Stimulated activated CD8-positive, alpha-beta memory T cell treated with anti-CD3 and anti-CD28 coated beads, Interleukin-4, amount 100 ng/mL, for 24 hours (primary cell): ENCODE measurements at regions not wholly inside any gene's neighbourhood (a gene's known extent, or its start where the extent isn't known, plus 50 kb on each side); places are given as distances from the start of the nearest gene placed in this dataset.

Experiments used
- DNase-seq: peaks from one replicate; pipeline ENCODE4 v3.0.0-alpha.2; 2020; ENCODE audit warnings: low read depth

- no peak for DNase-seq
Measured at GRCh38 chr12:34376133-34376799, 354.0 kb downstream of the ALG10 start.

- DNase-seq = no peak
Measured at GRCh38 chr12:34377243-34378035, 355.1 kb downstream of the ALG10 start.

- no peak for DNase-seq
Measured at GRCh38 chr12:34379142-34379541, 356.8 kb downstream of the ALG10 start.

GRCh38 chr12:34384693-34385092, 362.4 kb downstream of the ALG10 start:
- DNase-seq = no peak

- DNase-seq = no peak
Measured at GRCh38 chr12:34386016-34386415, 363.7 kb downstream of the ALG10 start.

- no peak for DNase-seq
Measured at GRCh38 chr12:34386621-34387255, 364.4 kb downstream of the ALG10 start.

GRCh38 chr12:34387711-34388635, 365.7 kb downstream of the ALG10 start:
- no peak for DNase-seq

- DNase-seq = no peak
Measured at GRCh38 chr12:34388636-34389377, 366.5 kb downstream of the ALG10 start.

- no peak for DNase-seq
Measured at GRCh38 chr12:34389378-34390170, 367.3 kb downstream of the ALG10 start.

- no peak for DNase-seq
Measured at GRCh38 chr12:34390171-34390841, 368.0 kb downstream of the ALG10 start.

- DNase-seq = no peak
Measured at GRCh38 chr12:34390846-34391700, 368.8 kb downstream of the ALG10 start.

- no peak for DNase-seq
Measured at GRCh38 chr12:34391771-34392581, 369.7 kb downstream of the ALG10 start.

GRCh38 chr12:34392741-34393085, 370.4 kb downstream of the ALG10 start:
- no peak for DNase-seq

- no peak for DNase-seq
Measured at GRCh38 chr12:34393086-34393820, 371.0 kb downstream of the ALG10 start.

- DNase-seq = no peak
Measured at GRCh38 chr12:34393821-34394150, 371.5 kb downstream of the ALG10 start.

- DNase-seq = no peak
Measured at GRCh38 chr12:34394211-34395055, 372.1 kb downstream of the ALG10 start.
